CD4-positive, alpha-beta memory T cell (primary cell): ENCODE measurements at regions not wholly inside any gene's neighbourhood (a gene's known extent, or its start where the extent isn't known, plus 50 kb on each side); places are given as distances from the start of the nearest gene placed in this dataset.

Experiments used
- CTCF ChIA-PET: fragments of 350-600 bp; sonication (Branson Sonifier 250); formaldehyde crosslinking; loops from one replicate; lab custom pipeline; 2021; ENCODE audit warnings: inconsistent platforms; ENCODE audit not compliant: partially characterized antibody; lab: Charles Lee
- POLR2A ChIA-PET: fragments of 350-600 bp; sonication (Branson Sonifier 250); formaldehyde crosslinking; loops from one replicate; lab custom pipeline; 2021; ENCODE audit not compliant: partially characterized antibody; lab: Charles Lee
- DNase-seq, 5 donors: peaks; one replicate each; pipeline versions ENCODE4 v3.0.0 to v3.0.0-alpha.2; 2020 to 2022; ENCODE audit warnings: mixed read lengths in 1 of 5
- H3K27ac ChIP-seq: one replicate; pipeline ENCODE4 v1.7.0; 2013; ENCODE audit warnings: low read depth, low read length
- H3K27me3 ChIP-seq: 2 replicates; pipeline ENCODE4 v1.7.0; 2013; ENCODE audit warnings: mild to moderate bottlenecking, low read length, moderate library complexity; ENCODE audit not compliant: insufficient read depth
- H3K36me3 ChIP-seq: 2 replicates; pipeline ENCODE4 v1.7.0; 2013; ENCODE audit warnings: mild to moderate bottlenecking, low read length, moderate library complexity; ENCODE audit not compliant: insufficient read depth
- H3K4me1 ChIP-seq: 2 replicates; pipeline ENCODE4 v1.7.0; 2013; ENCODE audit warnings: mild to moderate bottlenecking, low read length, moderate library complexity; ENCODE audit not compliant: insufficient read depth
- H3K4me3 ChIP-seq, 2 donors: one replicate each; pipeline ENCODE4 v1.7.0; 2013; ENCODE audit warnings: low read length in 2 of 2, mild to moderate bottlenecking in 1 of 2
- H3K9me3 ChIP-seq, 2 donors: one replicate each; pipeline ENCODE4 v1.7.0; 2013; ENCODE audit warnings: low read length in 2 of 2, control low read depth in 1 of 2; ENCODE audit not compliant: control insufficient read depth in 1 of 2
- H3K27ac Mint-ChIP-seq, 7 donors: one replicate each; pipeline ENCODE4 v1.8.0; 2020 to 2021; ENCODE audit warnings: mixed read lengths in 7 of 7, mild to moderate bottlenecking in 6 of 7, inconsistent platforms in 3 of 7, moderate library complexity in 3 of 7
- H3K27me3 Mint-ChIP-seq, 2 donors: one replicate each; pipeline ENCODE4 v1.8.0; 2020 to 2021; ENCODE audit warnings: mixed read lengths in 2 of 2
- H3K36me3 Mint-ChIP-seq, 2 donors: one replicate each; pipeline ENCODE4 v1.8.0; 2020 to 2021; ENCODE audit warnings: mixed read lengths in 2 of 2, inconsistent platforms in 1 of 2, mild to moderate bottlenecking in 1 of 2
- H3K4me1 Mint-ChIP-seq, 4 donors: one replicate each; pipeline ENCODE4 v1.8.0; 2020 to 2021; ENCODE audit warnings: mixed read lengths in 4 of 4, mild to moderate bottlenecking in 1 of 4
- H3K4me3 Mint-ChIP-seq, 8 donors: one replicate each; pipeline ENCODE4 v1.8.0; 2020 to 2021; ENCODE audit warnings: mixed read lengths in 8 of 8, mild to moderate bottlenecking in 7 of 8, moderate library complexity in 6 of 8, inconsistent platforms in 3 of 8
- H3K9me3 Mint-ChIP-seq, 8 donors: one replicate each; pipeline ENCODE4 v1.8.0; 2020 to 2021; ENCODE audit warnings: mixed read lengths in 8 of 8, mild to moderate bottlenecking in 5 of 8, inconsistent platforms in 3 of 8, moderate library complexity in 1 of 8
- intact Hi-C: fragments of 100-400 bp; cut with micrococcal nuclease; formaldehyde crosslinking; loops from one replicate; pipeline ENCODE4 v1.15.1; 2023

DNA sequence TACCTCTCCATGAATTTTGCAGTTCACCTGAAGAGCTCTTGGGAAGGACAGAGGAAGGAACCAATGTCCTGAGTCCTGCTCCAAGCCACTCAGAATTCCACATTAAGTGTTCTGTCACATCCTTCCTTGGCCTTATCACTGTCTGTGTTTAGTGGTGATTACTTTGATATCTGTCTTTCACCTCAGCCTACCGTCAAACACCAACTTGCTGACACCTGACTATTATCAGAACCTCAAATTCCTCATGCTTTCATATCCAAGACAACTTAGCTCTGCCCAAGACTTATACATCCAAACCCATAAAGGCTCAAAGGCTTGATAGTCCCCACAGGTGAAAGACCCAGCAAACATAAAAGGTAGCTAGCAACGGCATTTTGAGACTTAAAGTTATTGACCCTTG, 280.0 kb downstream of the MEX3B start:
- H3K27ac Mint-ChIP-seq = peak overlapping the region in 1 of 7 donors; percentile 39
- H3K9me3 ChIP-seq = no peaks in the 10 kb centered on the region
- POLR2A ChIA-PET = no interaction called here
- H3K4me3 Mint-ChIP-seq = no peak overlapping the region
- CTCF ChIA-PET = no interaction called here
- H3K36me3 ChIP-seq = no peaks in the 10 kb centered on the region
- H3K4me1 Mint-ChIP-seq = no peaks in the 10 kb centered on the region
- H3K36me3 Mint-ChIP-seq = no peaks in the 10 kb centered on the region
- intact Hi-C loops = no loop called here
- H3K4me3 ChIP-seq = no peak overlapping the region
- no peak overlapping the region for H3K27ac ChIP-seq
- peaks cover 0 to 4% (median 0%) of the 10 kb centered on the region in 8 donors for H3K9me3 Mint-ChIP-seq
- no peak for DNase-seq
- H3K27me3 Mint-ChIP-seq = peaks cover 3 to 12% of the 10 kb centered on the region in 2 donors
- no peaks in the 10 kb centered on the region for H3K4me1 ChIP-seq
- no peaks in the 10 kb centered on the region for H3K27me3 ChIP-seq

DNA sequence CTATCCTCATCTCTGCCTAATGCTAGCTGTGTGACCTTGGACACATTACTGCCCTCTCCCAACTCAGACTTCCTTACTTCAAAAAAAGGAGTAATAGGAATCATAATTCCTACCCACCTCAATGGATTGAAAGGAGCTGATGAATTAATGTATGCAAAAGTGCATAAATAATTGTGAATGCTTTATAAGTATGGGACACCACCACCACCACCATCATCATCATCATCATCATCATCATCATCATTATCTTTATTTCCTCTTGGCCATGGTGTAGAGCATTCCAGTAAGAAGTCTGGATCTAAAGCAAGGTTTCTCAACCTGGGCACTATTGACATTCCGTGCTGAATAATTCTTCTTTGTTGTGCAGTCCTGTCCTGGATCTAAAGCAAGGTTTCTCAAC, 282.5 kb downstream of the MEX3B start:
- H3K36me3 ChIP-seq = no peaks in the 10 kb centered on the region
- Mint-ChIP-seq H3K27me3 (peaks cover 1 to 8% of the 10 kb centered on the region in 2 donors), H3K9me3 (peaks cover 0 to 2% (median 0%) of the 10 kb centered on the region in 8 donors), H3K36me3 (no peaks in the 10 kb centered on the region), H3K4me3 (no peak overlapping the region), H3K27ac (no peak overlapping the region), H3K4me1 (no peaks in the 10 kb centered on the region)
- no peaks in the 10 kb centered on the region for H3K27me3 ChIP-seq
- H3K27ac ChIP-seq = no peak overlapping the region
- ChIA-PET CTCF (no interaction called here), POLR2A (no interaction called here)
- H3K4me3 ChIP-seq = no peak overlapping the region
- DNase-seq = no peak
- H3K9me3 ChIP-seq = no peaks in the 10 kb centered on the region
- intact Hi-C loops = no loop called here
- no peaks in the 10 kb centered on the region for H3K4me1 ChIP-seq

DNA sequence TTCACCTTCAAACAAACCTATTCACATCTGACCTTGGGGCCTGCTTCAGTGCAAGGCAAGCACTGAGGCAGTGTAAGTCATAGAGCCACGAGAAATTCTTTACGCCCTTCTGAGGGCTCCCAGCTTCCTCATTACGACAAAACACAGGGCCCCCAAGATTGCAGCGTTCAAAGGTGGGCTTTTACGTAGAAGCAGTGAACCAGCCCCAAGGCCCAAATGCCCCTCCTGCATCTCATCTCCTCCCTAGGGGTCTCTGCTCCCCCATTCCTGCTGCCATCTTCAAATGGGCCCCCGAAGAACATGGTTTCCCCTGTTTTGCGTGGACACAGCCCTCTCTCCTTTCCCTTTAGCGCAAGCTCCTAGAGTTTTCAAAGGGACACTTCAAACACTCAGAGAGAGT, 285.1 kb downstream of the MEX3B start:
- Histone ChIP-seq H3K36me3 (no peaks in the 10 kb centered on the region), H3K9me3 (no peaks in the 10 kb centered on the region), H3K4me3 (no peak overlapping the region), H3K4me1 (no peaks in the 10 kb centered on the region), H3K27me3 (no peaks in the 10 kb centered on the region), H3K27ac (no peak overlapping the region)
- Mint-ChIP-seq H3K36me3 (no peaks in the 10 kb centered on the region), H3K27me3 (peaks cover 0 to 6% of the 10 kb centered on the region in 2 donors), H3K27ac (no peak overlapping the region), H3K4me1 (no peaks in the 10 kb centered on the region), H3K4me3 (no peak overlapping the region), H3K9me3 (peaks cover 0 to 2% (median 0%) of the 10 kb centered on the region in 8 donors)
- ChIA-PET POLR2A (no interaction called here), CTCF (no interaction called here)
- no peak for DNase-seq
- intact Hi-C loops = no loop called here

DNA sequence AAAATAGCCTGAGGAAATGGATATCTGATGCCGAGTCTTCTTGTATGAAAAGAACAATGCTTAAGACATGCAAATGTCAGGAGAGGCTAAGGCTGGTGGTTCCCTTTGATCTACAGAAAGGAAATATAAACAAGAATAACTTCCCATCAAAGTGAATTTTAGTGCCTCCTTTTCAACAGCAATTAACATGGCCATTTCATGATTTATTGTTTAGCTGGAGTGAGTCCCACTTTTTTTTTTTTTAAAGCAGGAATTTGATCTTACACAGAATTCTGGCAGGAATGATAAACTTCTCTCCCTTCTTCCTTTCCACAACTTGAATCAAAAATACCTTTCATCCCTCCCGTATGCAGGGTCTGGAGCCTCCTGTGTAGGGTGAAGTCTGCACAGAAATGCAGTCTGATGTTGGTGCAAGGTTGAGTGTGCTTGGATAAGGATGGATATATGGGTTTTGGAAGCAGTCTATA, 287.0 kb downstream of the MEX3B start:
- POLR2A ChIA-PET = no interaction called here
- peaks cover 0 to 2% (median 0%) of the 10 kb centered on the region in 8 donors for H3K9me3 Mint-ChIP-seq
- peaks cover 2% of the 10 kb centered on the region in 2 donors for H3K27me3 Mint-ChIP-seq
- no peak overlapping the region for H3K27ac ChIP-seq
- no peaks in the 10 kb centered on the region for H3K9me3 ChIP-seq
- no peak overlapping the region for H3K27ac Mint-ChIP-seq
- no peaks in the 10 kb centered on the region for H3K27me3 ChIP-seq
- DNase-seq = no peak
- no peaks in the 10 kb centered on the region for H3K36me3 Mint-ChIP-seq
- no peaks in the 10 kb centered on the region for H3K4me1 ChIP-seq
- H3K4me3 ChIP-seq = no peak overlapping the region
- CTCF ChIA-PET = no interaction called here
- no peaks in the 10 kb centered on the region for H3K4me1 Mint-ChIP-seq
- H3K36me3 ChIP-seq = no peaks in the 10 kb centered on the region
- intact Hi-C loops = no loop called here
- no peak overlapping the region for H3K4me3 Mint-ChIP-seq

DNA sequence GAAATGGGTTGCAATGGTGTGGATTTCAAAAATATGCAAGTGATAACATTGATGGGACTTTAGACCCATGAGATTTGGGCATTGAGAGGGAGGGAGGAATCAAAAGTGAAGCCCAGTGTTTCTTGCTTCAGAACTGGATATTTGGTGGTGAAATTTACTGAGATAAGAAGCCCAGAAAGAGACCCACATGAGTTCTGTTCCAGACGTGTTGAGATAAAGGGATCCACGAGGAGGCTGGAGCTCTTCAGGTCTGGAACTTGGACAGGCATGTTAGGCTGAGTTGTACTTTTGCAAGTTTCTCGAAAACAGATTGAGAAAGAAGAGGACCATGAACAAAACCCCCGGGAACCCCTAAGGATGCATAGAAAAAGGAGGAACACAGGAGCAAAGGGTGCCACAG, 290.2 kb downstream of the MEX3B start:
- H3K4me1 Mint-ChIP-seq = no peaks in the 10 kb centered on the region
- H3K4me3 ChIP-seq = no peak overlapping the region
- intact Hi-C loops = no loop called here

DNA sequence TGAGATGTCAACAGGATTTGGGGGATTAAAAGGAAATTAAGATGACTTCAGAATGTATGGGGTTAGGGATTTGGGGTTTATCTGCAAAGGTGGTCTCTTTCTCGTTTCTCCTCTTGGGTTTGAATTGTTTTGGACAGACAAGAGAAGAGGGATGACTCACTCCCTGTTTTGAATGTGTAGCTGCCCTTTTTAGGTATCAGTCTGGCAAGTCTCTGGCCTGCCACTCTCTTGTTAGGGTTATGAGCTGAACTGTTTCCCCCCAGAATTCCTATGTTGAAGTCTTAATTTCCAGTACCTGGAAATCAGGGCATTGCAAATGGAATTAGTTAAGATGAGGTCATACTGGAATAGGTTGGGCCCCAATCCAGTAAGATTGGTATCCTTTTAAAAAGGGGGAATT, 291.7 kb downstream of the MEX3B start:
- Histone ChIP-seq H3K36me3 (no peaks in the 10 kb centered on the region), H3K27ac (no peak overlapping the region), H3K27me3 (no peaks in the 10 kb centered on the region), H3K9me3 (no peaks in the 10 kb centered on the region), H3K4me3 (no peak overlapping the region), H3K4me1 (no peaks in the 10 kb centered on the region)
- Mint-ChIP-seq H3K4me1 (no peaks in the 10 kb centered on the region), H3K4me3 (no peak overlapping the region), H3K27ac (no peak overlapping the region), H3K27me3 (peaks cover 2 to 3% of the 10 kb centered on the region in 2 donors), H3K36me3 (no peaks in the 10 kb centered on the region), H3K9me3 (no peaks in the 10 kb centered on the region)
- intact Hi-C loops = no loop called here
- DNase-seq = no peak
- CTCF ChIA-PET = no interaction called here
- POLR2A ChIA-PET = no interaction called here

More for the DNA sequence above, 290.2 kb downstream of the MEX3B start:
- peaks cover 2 to 3% of the 10 kb centered on the region in 2 donors for H3K27me3 Mint-ChIP-seq
- H3K9me3 Mint-ChIP-seq = peaks cover 0 to 2% (median 0%) of the 10 kb centered on the region in 8 donors
- DNase-seq = no peak
- Histone ChIP-seq H3K4me1 (no peaks in the 10 kb centered on the region), H3K36me3 (no peaks in the 10 kb centered on the region), H3K9me3 (no peaks in the 10 kb centered on the region), H3K27ac (no peak overlapping the region), H3K27me3 (no peaks in the 10 kb centered on the region)
- ChIA-PET POLR2A (no interaction called here), CTCF (no interaction called here)
- H3K27ac Mint-ChIP-seq = no peak overlapping the region
- no peaks in the 10 kb centered on the region for H3K36me3 Mint-ChIP-seq
- H3K4me3 Mint-ChIP-seq = no peak overlapping the region

DNA sequence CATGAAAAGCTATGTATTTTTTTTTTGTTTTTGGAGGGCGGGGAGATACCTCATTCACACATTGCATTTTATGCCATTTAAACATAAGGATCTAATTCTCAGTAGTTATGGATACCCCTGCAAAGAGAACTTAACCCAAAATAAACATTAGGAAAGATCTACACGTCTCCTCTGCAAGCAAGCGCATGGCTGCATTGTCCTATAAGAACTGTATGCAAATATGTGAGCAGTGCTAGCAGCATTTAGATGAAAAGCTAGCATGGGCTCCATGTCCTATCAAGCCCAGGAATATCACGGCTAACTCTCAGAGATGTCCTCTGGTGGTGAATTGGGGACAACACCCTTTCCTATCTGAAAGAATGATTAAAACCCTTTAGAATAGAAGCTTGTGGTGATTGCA, 292.8 kb downstream of the MEX3B start:
- Histone ChIP-seq H3K9me3 (no peaks in the 10 kb centered on the region), H3K27me3 (no peaks in the 10 kb centered on the region), H3K4me1 (no peaks in the 10 kb centered on the region), H3K36me3 (no peaks in the 10 kb centered on the region), H3K4me3 (no peak overlapping the region), H3K27ac (no peak overlapping the region)
- Mint-ChIP-seq H3K27ac (peak overlapping the region in 1 of 7 donors; percentile 19), H3K4me3 (no peak overlapping the region), H3K27me3 (peaks cover 6 to 9% of the 10 kb centered on the region in 2 donors), H3K4me1 (no peaks in the 10 kb centered on the region), H3K36me3 (no peaks in the 10 kb centered on the region), H3K9me3 (no peaks in the 10 kb centered on the region)
- intact Hi-C loops = no loop called here
- ChIA-PET CTCF (no interaction called here), POLR2A (no interaction called here)
- no peak for DNase-seq

DNA sequence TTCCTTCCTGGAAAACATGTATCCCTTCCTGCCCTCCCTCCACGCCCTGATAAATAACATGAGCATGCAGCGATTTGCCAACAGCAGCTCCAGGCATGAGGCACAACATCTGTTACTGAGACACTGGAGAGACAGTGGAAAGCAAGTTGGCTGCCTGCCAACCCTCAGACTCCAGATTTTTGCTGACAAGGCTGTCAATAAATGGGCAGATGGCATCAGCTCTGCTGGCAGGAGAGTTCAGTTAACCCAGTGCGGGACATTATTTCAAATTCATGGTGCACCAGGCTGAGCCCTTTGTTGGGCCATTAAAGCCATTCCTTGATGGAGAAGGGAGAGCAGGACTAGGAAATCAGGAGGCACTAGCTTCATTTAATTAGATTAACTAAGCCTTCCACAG, 293.3 kb downstream of the MEX3B start:
- H3K27ac ChIP-seq = no peak overlapping the region
- Mint-ChIP-seq H3K9me3 (no peaks in the 10 kb centered on the region), H3K27me3 (peaks cover 6 to 9% of the 10 kb centered on the region in 2 donors), H3K27ac (no peak overlapping the region), H3K36me3 (no peaks in the 10 kb centered on the region), H3K4me1 (no peaks in the 10 kb centered on the region), H3K4me3 (no peak overlapping the region)
- no peak for DNase-seq
- intact Hi-C loops = no loop called here
- no peaks in the 10 kb centered on the region for H3K36me3 ChIP-seq
- H3K4me3 ChIP-seq = no peak overlapping the region
- CTCF ChIA-PET = no interaction called here
- POLR2A ChIA-PET = no interaction called here
- H3K9me3 ChIP-seq = no peaks in the 10 kb centered on the region
- no peaks in the 10 kb centered on the region for H3K27me3 ChIP-seq
- H3K4me1 ChIP-seq = no peaks in the 10 kb centered on the region
